Uterus (tissue), 3 donors: ENCODE measurements at regions not wholly inside any gene's neighbourhood (a gene's known extent, or its start where the extent isn't known, plus 50 kb on each side); places are given as distances from the start of the nearest gene placed in this dataset.
"Not testable (repeated sequence)": the region's sequence is repeated elsewhere in the genome, so short reads cannot be mapped to it uniquely, and the experiment has no call there.

Source experiments
- DNase-seq, 2 donors: peaks; one replicate each; pipeline ENCODE4 v3.0.0-alpha.2; 2019 to 2020
- H3K27ac ChIP-seq, 2 donors: fragments of 200-600 bp; sonication (generic); 1 replicate in 1 of 2; 2 replicates in 1 of 2; pipeline ENCODE4 v1.5.1; 2016 to 2018
- H3K27me3 ChIP-seq, 2 donors: fragments of 200-600 bp; sonication (generic); one replicate each; pipeline ENCODE4 v1.5.1; 2018 to 2019; ENCODE audit warnings: control low read depth in 1 of 2
- H3K36me3 ChIP-seq, 2 donors: fragments of 200-600 bp; sonication (generic); one replicate each; pipeline ENCODE4 v1.5.1; 2019; ENCODE audit warnings: control low read depth in 1 of 2
- H3K4me1 ChIP-seq, 2 donors: fragments of 200-600 bp; sonication (generic); one replicate each; pipeline ENCODE4 v1.5.1; 2018 to 2019; ENCODE audit warnings: control low read depth in 1 of 2
- H3K4me3 ChIP-seq, 2 donors: fragments of 200-600 bp; sonication (generic); 1 replicate in 1 of 2; 2 replicates in 1 of 2; pipeline ENCODE4 v1.5.1; 2018 to 2019; ENCODE audit warnings: mild to moderate bottlenecking in 1 of 2
- H3K9me3 ChIP-seq, 2 donors: fragments of 200-600 bp; sonication (generic); one replicate each; pipeline ENCODE4 v1.5.1; 2019; ENCODE audit warnings: control low read depth in 1 of 2
- CTCF ChIP-seq, 4 experiments: fragments of 200-600 bp in 2 of 4; fragments of 450-650 bp in 2 of 4; sonication (generic) in 2 of 4; IDR thresholded peaks; one replicate each; pipeline ENCODE4 v1.5.1; 2016 to 2019; ENCODE audit warnings: antibody characterized with exemption in 4 of 4, mild to moderate bottlenecking in 2 of 4, moderate library complexity in 1 of 4
- POLR2A ChIP-seq, 2 donors: fragments of 450-650 bp; IDR thresholded peaks; one replicate each; pipeline ENCODE4 v1.6.1; 2016; ENCODE audit warnings: antibody characterized with exemption in 2 of 2, mild to moderate bottlenecking in 1 of 2, moderate library complexity in 1 of 2
- intact Hi-C: fragments of 100-400 bp; cut with DNase I; formaldehyde crosslinking; loops from one replicate; pipeline ENCODE4 v1.15.1; 2023; ENCODE audit warnings: low total_unique reads
- donor health status: DM: yes; HTN: yes; CAD: no.

DNA sequence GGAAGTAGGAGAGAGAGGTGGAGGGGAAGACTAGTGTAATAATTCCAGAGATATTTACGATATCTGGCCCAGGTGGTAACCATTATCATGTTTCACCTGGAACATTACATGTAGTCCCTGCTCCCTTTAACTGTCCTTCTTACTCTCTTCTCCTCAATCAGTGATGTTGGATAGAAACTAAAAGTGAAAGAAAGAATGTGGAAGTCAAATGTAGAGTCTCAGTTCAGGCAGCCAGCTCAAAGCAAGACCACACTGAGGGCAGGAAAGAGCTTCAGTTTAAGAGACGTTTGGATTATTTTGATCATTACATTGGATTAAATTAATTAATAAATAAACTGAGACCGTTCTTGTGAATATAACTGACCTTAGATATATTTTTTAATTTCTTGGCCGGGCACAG is 594.4 kb downstream of the FLRT2 start:
- DNase-seq = no peak
- H3K27me3 ChIP-seq = no peaks in the 10 kb centered on the region
- H3K4me3 ChIP-seq = no peak overlapping the region
- no peaks in the 10 kb centered on the region for H3K9me3 ChIP-seq
- intact Hi-C loops = no loop called here
- no peaks in the 10 kb centered on the region for H3K36me3 ChIP-seq
- no peak for TF ChIP-seq POLR2A (IDR thresholded peaks at IDR 0.05)
- no peak for TF ChIP-seq CTCF (IDR thresholded peaks at IDR 0.05)
- H3K4me1 ChIP-seq = no peaks in the 10 kb centered on the region
- no peak overlapping the region for H3K27ac ChIP-seq

- Histone ChIP-seq H3K9me3 (no peaks in the 10 kb centered on the region), H3K36me3 (no peaks in the 10 kb centered on the region), H3K27me3 (no peaks in the 10 kb centered on the region), H3K4me3 (no peak overlapping the region), H3K27ac (no peak overlapping the region), H3K4me1 (no peaks in the 10 kb centered on the region)
- TF ChIP-seq POLR2A (IDR thresholded peaks at IDR 0.05) (no peak), CTCF (IDR thresholded peaks at IDR 0.05) (no peak)
- intact Hi-C loops = no loop called here
- DNase-seq = no peak
Observed at GRCh38 chr14:86115972-86116371, 586.0 kb downstream of the FLRT2 start.

DNA sequence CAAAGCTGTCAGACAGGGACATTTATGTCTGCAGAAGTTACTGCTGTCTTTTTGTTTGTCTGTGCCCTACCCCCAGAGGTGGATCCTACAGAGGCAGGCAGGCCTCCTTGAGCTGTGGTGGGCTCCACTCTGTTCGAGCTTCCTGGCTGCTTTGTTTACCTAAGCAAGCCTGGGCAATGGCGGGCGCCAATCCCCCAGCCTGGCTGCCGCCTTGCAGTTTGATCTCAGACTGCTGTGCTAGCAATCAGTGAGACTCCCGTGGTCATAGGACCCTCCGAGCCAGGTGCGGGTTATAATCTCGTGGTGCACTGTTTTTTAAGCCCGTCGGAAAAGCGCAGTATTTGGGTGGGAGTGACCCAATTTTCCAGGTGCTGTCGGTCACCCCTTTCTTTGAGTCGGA is 580.9 kb downstream of the FLRT2 start:
- H3K4me1 ChIP-seq, H3K27me3 ChIP-seq, intact Hi-C loops, H3K9me3 ChIP-seq, H3K36me3 ChIP-seq, DNase-seq, H3K4me3 ChIP-seq, H3K27ac ChIP-seq: not testable (repeated sequence)

GRCh38 chr14:86104691-86105265 is 574.8 kb downstream of the FLRT2 start:
- no peaks in the 10 kb centered on the region for H3K4me1 ChIP-seq
- no peak overlapping the region for H3K4me3 ChIP-seq
- no peaks in the 10 kb centered on the region for H3K27me3 ChIP-seq
- H3K36me3 ChIP-seq = no peaks in the 10 kb centered on the region
- intact Hi-C loops = no loop called here
- no peak for DNase-seq
- H3K27ac ChIP-seq = no peak overlapping the region
- no peaks in the 10 kb centered on the region for H3K9me3 ChIP-seq
- TF ChIP-seq POLR2A (IDR thresholded peaks at IDR 0.05) (no peak), CTCF (IDR thresholded peaks at IDR 0.05) (no peak)

DNA sequence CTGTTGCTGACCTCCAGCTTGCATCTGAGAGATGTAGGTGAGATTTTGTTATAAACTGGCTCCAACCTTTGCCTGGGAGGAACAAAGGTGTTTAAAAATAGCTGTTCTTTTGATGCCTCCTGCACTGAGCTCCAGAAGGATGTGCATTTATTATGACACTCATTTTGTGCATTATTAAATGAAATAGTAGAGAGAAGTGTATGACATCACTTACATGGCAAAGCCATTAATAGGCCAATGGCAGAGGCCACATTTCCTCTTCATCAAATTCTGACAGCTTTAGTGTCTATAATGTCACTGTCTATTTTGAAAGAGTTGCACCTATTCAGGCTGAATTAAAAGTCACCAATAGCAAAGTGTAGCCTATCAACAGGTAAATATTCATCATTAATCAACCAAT is 564.6 kb downstream of the FLRT2 start:
- no peak for DNase-seq
- TF ChIP-seq POLR2A (IDR thresholded peaks at IDR 0.05) (no peak), CTCF (IDR thresholded peaks at IDR 0.05) (no peak)
- H3K27ac ChIP-seq = no peak overlapping the region
- no peaks in the 10 kb centered on the region for H3K9me3 ChIP-seq
- no peak overlapping the region for H3K4me3 ChIP-seq
- intact Hi-C loops = no loop called here
- H3K4me1 ChIP-seq = no peaks in the 10 kb centered on the region
- no peaks in the 10 kb centered on the region for H3K36me3 ChIP-seq
- H3K27me3 ChIP-seq = no peaks in the 10 kb centered on the region

- Histone ChIP-seq H3K4me3 (no peak overlapping the region), H3K4me1 (no peaks in the 10 kb centered on the region), H3K36me3 (no peaks in the 10 kb centered on the region), H3K9me3 (no peaks in the 10 kb centered on the region), H3K27ac (no peak overlapping the region), H3K27me3 (no peaks in the 10 kb centered on the region)
- no peak for TF ChIP-seq CTCF (IDR thresholded peaks at IDR 0.05)
- no peak for TF ChIP-seq POLR2A (IDR thresholded peaks at IDR 0.05)
- DNase-seq = no peak
- intact Hi-C loops = no loop called here
Observed at GRCh38 chr14:86091811-86092210, 561.9 kb downstream of the FLRT2 start.
